ENCODE measurements at regions not wholly inside any gene's neighbourhood (a gene's known extent, or its start where the extent isn't known, plus 50 kb on each side); places are given as distances from the start of the nearest gene placed in this dataset.
"Not testable (repeated sequence)": the region's sequence is repeated elsewhere in the genome, so short reads cannot be mapped to it uniquely, and the experiment has no call there.

- not testable (repeated sequence) for H3K9me3 ChIP-seq, DNase-seq
- H3K27ac ChIP-seq: peak overlapping the region in 1 of 5 donors; percentile 38
Observed at GRCh38 chr2:111451692-111452199, 331.0 kb downstream of the BCL2L11 start.

GRCh38 chr2:111452208-111452607 is 331.5 kb downstream of the BCL2L11 start:
- DNase-seq; H3K4me3 ChIP-seq; H3K36me3 ChIP-seq; H3K27me3 ChIP-seq; H3K9me3 ChIP-seq; intact Hi-C loops (cut with DNase I; ENCODE audit: low total_unique reads): not testable (repeated sequence)
- peaks cover 0 to 12% (median 0%) of the 10 kb centered on the region in 4 donors for H3K4me1 ChIP-seq
- peak overlapping the region in 1 of 5 donors; percentile 38 for H3K27ac ChIP-seq
- WGBS, 5 donors: 65 to 88% (median 81%) methylated on average over 4 to 7 of the region's 7 CpGs

More at GRCh38 chr2:111451692-111452199, 331.0 kb downstream of the BCL2L11 start:
- intact Hi-C loops (cut with DNase I; ENCODE audit: low total_unique reads); H3K4me3 ChIP-seq; H3K36me3 ChIP-seq; H3K27me3 ChIP-seq: not testable (repeated sequence)
- 37 to 74% (median 49%) methylated on average over 2 to 5 of the region's 9 CpGs; no CpG with 5 or more reads in 1 of the 5 donors for WGBS, 5 donors
- peaks cover 0 to 12% (median 0%) of the 10 kb centered on the region in 4 donors for H3K4me1 ChIP-seq

- WGBS, 5 donors: no CpG with 5 or more reads among the region's 2 CpGs
- H3K4me1 ChIP-seq: peaks cover 0 to 12% (median 0%) of the 10 kb centered on the region in 4 donors
- intact Hi-C loops (cut with DNase I; ENCODE audit: low total_unique reads); H3K36me3 ChIP-seq; H3K27ac ChIP-seq; H3K27me3 ChIP-seq; DNase-seq; H3K9me3 ChIP-seq; H3K4me3 ChIP-seq: not testable (repeated sequence)
Observed at GRCh38 chr2:111453308-111453707, 332.6 kb downstream of the BCL2L11 start.

GRCh38 chr2:111453816-111454215 is 333.1 kb downstream of the BCL2L11 start:
- H3K27me3 ChIP-seq; H3K4me3 ChIP-seq; intact Hi-C loops (cut with DNase I; ENCODE audit: low total_unique reads); DNase-seq; H3K9me3 ChIP-seq; H3K36me3 ChIP-seq; H3K27ac ChIP-seq: not testable (repeated sequence)
- peaks cover 0 to 12% (median 0%) of the 10 kb centered on the region in 4 donors for H3K4me1 ChIP-seq
- no CpG with 5 or more reads among the region's 2 CpGs for WGBS, 5 donors

- H3K27me3 ChIP-seq; intact Hi-C loops (cut with DNase I; ENCODE audit: low total_unique reads); H3K36me3 ChIP-seq; H3K4me3 ChIP-seq; H3K9me3 ChIP-seq; H3K27ac ChIP-seq: not testable (repeated sequence)
- peaks cover 0 to 12% (median 0%) of the 10 kb centered on the region in 4 donors for H3K4me1 ChIP-seq
- peak in 1 of 7 experiments; percentile 20 for TF ChIP-seq CTCF (IDR thresholded peaks at IDR 0.05)
- peak in 1 of 2 donors; percentile 63 for DNase-seq
- WGBS, 5 donors: 25% methylated on average over 1 of the region's 1 CpG; no CpG with 5 or more reads in 4 of the 5 donors
Observed at GRCh38 chr2:111454404-111454803, 333.7 kb downstream of the BCL2L11 start.

- H3K36me3 ChIP-seq; H3K4me3 ChIP-seq; H3K9me3 ChIP-seq; H3K27me3 ChIP-seq; H3K27ac ChIP-seq; intact Hi-C loops (cut with DNase I; ENCODE audit: low total_unique reads): not testable (repeated sequence)
- WGBS, 5 donors: 78 to 86% (median 80%) methylated on average over 9 of the region's 9 CpGs
- peaks cover 0 to 12% (median 0%) of the 10 kb centered on the region in 4 donors for H3K4me1 ChIP-seq
- peak in 1 of 2 donors; percentile 19 for DNase-seq
Observed at GRCh38 chr2:111455016-111456015, 334.6 kb downstream of the BCL2L11 start.

- intact Hi-C loops (cut with DNase I; ENCODE audit: low total_unique reads); H3K36me3 ChIP-seq; H3K4me3 ChIP-seq; H3K27ac ChIP-seq; H3K4me1 ChIP-seq; H3K27me3 ChIP-seq; H3K9me3 ChIP-seq; DNase-seq: not testable (repeated sequence)
- 60 to 96% (median 83%) methylated on average over 2 to 3 of the region's 5 CpGs; no CpG with 5 or more reads in 1 of the 5 donors for WGBS, 5 donors
Observed at GRCh38 chr2:111457191-111457590, 336.5 kb downstream of the BCL2L11 start.

GRCh38 chr2:111460901-111461300 is 340.2 kb downstream of the BCL2L11 start:
- H3K9me3 ChIP-seq; H3K27me3 ChIP-seq; H3K27ac ChIP-seq; DNase-seq; intact Hi-C loops (cut with DNase I; ENCODE audit: low total_unique reads); H3K36me3 ChIP-seq; H3K4me3 ChIP-seq: not testable (repeated sequence)
- WGBS, 5 donors: 92 to 99% (median 95%) methylated on average over 5 of the region's 5 CpGs
- H3K4me1 ChIP-seq: peaks cover 0 to 11% (median 2%) of the 10 kb centered on the region in 4 donors

GRCh38 chr2:111461831-111462230 is 341.1 kb downstream of the BCL2L11 start:
- intact Hi-C loops (cut with DNase I; ENCODE audit: low total_unique reads); DNase-seq; H3K36me3 ChIP-seq; H3K4me3 ChIP-seq; H3K9me3 ChIP-seq; H3K27ac ChIP-seq; H3K27me3 ChIP-seq: not testable (repeated sequence)
- H3K4me1 ChIP-seq: peaks cover 0 to 11% (median 2%) of the 10 kb centered on the region in 4 donors
- 74 to 100% (median 89%) methylated on average over 1 of the region's 1 CpG for WGBS, 5 donors

GRCh38 chr2:111462572-111462971 is 341.9 kb downstream of the BCL2L11 start:
- H3K4me3 ChIP-seq; DNase-seq; H3K9me3 ChIP-seq; H3K27me3 ChIP-seq; H3K36me3 ChIP-seq; intact Hi-C loops (cut with DNase I; ENCODE audit: low total_unique reads): not testable (repeated sequence)
- H3K4me1 ChIP-seq: peaks cover 0 to 11% (median 2%) of the 10 kb centered on the region in 4 donors
- peak overlapping the region in 2 of 5 donors; percentile 43 to 46 for H3K27ac ChIP-seq
- WGBS, 5 donors: 33 to 72% (median 58%) methylated on average over 1 to 2 of the region's 2 CpGs

All from stomach (tissue), 8 donors.